ENCODE measurements at regions not wholly inside any gene's neighbourhood (a gene's known extent, or its start where the extent isn't known, plus 50 kb on each side); places are given as distances from the start of the nearest gene placed in this dataset.

DNA sequence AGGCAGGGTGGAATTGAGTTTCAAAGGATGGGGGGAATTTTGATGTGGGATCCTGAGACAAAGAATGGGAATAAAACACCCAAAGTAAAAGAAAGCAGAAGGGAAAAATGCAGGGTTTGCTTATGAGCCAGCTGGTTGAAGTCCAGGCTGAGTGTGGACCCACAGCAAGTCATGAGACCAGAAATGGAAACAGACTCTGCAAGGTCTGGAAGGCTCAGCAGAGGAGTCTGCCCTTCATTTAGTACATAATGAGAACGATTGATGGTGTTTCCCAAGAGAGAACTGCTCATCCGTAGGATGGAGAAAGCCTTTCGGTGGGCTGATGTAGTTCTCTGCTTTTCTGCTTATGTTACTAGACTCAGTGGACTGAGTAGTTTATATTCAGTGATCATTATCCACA is 259.1 kb downstream of the C4orf33 start:
- WGBS, 2 donors: 82 to 83% methylated on average over 3 of the region's 3 CpGs
- TF ChIP-seq, protein P1, sequence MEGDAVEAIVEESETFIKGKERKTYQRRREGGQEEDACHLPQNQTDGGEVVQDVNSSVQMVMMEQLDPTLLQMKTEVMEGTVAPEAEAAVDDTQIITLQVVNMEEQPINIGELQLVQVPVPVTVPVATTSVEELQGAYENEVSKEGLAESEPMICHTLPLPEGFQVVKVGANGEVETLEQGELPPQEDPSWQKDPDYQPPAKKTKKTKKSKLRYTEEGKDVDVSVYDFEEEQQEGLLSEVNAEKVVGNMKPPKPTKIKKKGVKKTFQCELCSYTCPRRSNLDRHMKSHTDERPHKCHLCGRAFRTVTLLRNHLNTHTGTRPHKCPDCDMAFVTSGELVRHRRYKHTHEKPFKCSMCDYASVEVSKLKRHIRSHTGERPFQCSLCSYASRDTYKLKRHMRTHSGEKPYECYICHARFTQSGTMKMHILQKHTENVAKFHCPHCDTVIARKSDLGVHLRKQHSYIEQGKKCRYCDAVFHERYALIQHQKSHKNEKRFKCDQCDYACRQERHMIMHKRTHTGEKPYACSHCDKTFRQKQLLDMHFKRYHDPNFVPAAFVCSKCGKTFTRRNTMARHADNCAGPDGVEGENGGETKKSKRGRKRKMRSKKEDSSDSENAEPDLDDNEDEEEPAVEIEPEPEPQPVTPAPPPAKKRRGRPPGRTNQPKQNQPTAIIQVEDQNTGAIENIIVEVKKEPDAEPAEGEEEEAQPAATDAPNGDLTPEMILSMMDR (IDR thresholded peaks at IDR 0.05; ENCODE audit: control extremely low read depth, extremely low read depth): no peak
- Histone ChIP-seq H3K4me3 (no peak overlapping the region), H3K4me1 (ENCODE audit: control insufficient read depth in 5 of 5, insufficient read depth in 5 of 5, low read length in 5 of 5) (peaks cover 0 to 29% (median 17%) of the 10 kb centered on the region in 5 donors), H3K9me3 (ENCODE audit: control insufficient read depth in 4 of 4, insufficient read depth in 3 of 4, low read length in 3 of 4) (no peaks in the 10 kb centered on the region), H3K9ac (ENCODE audit: insufficient read depth in 1 of 2, low read length in 2 of 2) (no peak overlapping the region), H3K27me3 (ENCODE audit: control insufficient read depth in 3 of 3, insufficient read depth in 3 of 3, low read length in 2 of 3) (peaks cover 0 to 3% (median 0%) of the 10 kb centered on the region in 3 donors), H3K27ac (ENCODE audit: low read depth in 1 of 2, low read length in 1 of 2) (no peak overlapping the region), H3K36me3 (ENCODE audit: control insufficient read depth in 4 of 4, insufficient read depth in 4 of 4, low read length in 4 of 4) (no peaks in the 10 kb centered on the region)
- ATAC-seq (ENCODE audit: insufficient read depth, low FRiP score) (no peak), DNase-seq (no peak)

DNA sequence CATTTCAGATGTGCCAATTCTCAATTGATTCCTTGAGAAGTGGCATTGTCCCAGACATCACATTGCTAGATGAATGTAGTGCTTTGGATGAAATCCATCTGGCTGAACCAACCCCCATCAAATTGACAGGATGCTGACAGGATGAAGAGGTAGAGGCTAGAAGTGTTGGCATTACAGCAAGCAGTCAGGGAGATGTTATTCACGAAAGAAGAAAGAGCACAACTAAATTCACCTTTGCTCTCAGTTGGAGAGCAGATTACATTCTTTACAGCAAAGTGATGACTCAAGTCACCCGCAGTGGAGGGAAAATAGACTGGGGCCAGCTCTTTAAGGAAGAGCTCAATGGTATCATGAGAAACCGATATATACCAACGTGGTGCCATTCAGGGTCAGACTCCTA is 259.6 kb downstream of the C4orf33 start:
- Histone ChIP-seq H3K9ac (ENCODE audit: insufficient read depth in 1 of 2, low read length in 2 of 2) (no peak overlapping the region), H3K27ac (ENCODE audit: low read depth in 1 of 2, low read length in 1 of 2) (no peak overlapping the region), H3K4me3 (no peak overlapping the region), H3K36me3 (ENCODE audit: control insufficient read depth in 4 of 4, insufficient read depth in 4 of 4, low read length in 4 of 4) (no peaks in the 10 kb centered on the region), H3K9me3 (ENCODE audit: control insufficient read depth in 4 of 4, insufficient read depth in 3 of 4, low read length in 3 of 4) (no peaks in the 10 kb centered on the region), H3K27me3 (ENCODE audit: control insufficient read depth in 3 of 3, insufficient read depth in 3 of 3, low read length in 2 of 3) (peaks cover 0 to 3% (median 0%) of the 10 kb centered on the region in 3 donors), H3K4me1 (ENCODE audit: control insufficient read depth in 5 of 5, insufficient read depth in 5 of 5, low read length in 5 of 5) (peaks cover 0 to 25% (median 17%) of the 10 kb centered on the region in 5 donors)
- DNase-seq (no peak), ATAC-seq (ENCODE audit: insufficient read depth, low FRiP score) (no peak)
- TF ChIP-seq, protein P1 (IDR thresholded peaks at IDR 0.05; ENCODE audit: control extremely low read depth, extremely low read depth): no peak
- 82 to 88% methylated on average over 4 of the region's 4 CpGs for WGBS, 2 donors

DNA sequence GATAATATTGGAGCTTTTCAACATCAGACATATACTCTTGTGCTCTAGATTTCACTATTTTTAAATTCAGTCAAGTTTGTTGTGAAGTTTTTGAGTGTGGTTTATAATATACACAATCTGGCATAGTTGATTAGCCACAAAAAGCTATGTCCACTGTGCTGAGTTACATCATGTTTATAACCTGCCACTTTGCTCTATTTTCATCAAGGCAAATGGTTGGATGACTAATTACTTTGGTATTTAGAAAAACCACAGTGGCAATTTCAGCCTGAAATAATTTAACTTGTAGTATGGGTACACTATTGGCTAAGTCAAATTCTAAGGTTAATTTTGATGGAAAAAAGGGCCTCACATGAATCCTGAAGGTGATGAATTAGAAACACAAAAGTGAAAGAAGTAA is 262.6 kb downstream of the C4orf33 start:
- Histone ChIP-seq H3K27me3 (ENCODE audit: control insufficient read depth in 3 of 3, insufficient read depth in 3 of 3, low read length in 2 of 3) (no peaks in the 10 kb centered on the region), H3K9me3 (ENCODE audit: control insufficient read depth in 4 of 4, insufficient read depth in 3 of 4, low read length in 3 of 4) (no peaks in the 10 kb centered on the region), H3K36me3 (ENCODE audit: control insufficient read depth in 4 of 4, insufficient read depth in 4 of 4, low read length in 4 of 4) (no peaks in the 10 kb centered on the region), H3K4me1 (ENCODE audit: control insufficient read depth in 5 of 5, insufficient read depth in 5 of 5, low read length in 5 of 5) (peaks cover 0 to 11% (median 4%) of the 10 kb centered on the region in 5 donors), H3K27ac (ENCODE audit: low read depth in 1 of 2, low read length in 1 of 2) (no peak overlapping the region), H3K9ac (ENCODE audit: insufficient read depth in 1 of 2, low read length in 2 of 2) (no peak overlapping the region), H3K4me3 (no peak overlapping the region)
- no peak for DNase-seq
- TF ChIP-seq, protein P1 (IDR thresholded peaks at IDR 0.05; ENCODE audit: control extremely low read depth, extremely low read depth): no peak
- no peak for ATAC-seq (ENCODE audit: insufficient read depth, low FRiP score)

- ATAC-seq (ENCODE audit: insufficient read depth, low FRiP score) (no peak), DNase-seq (peak; percentile 29 to 79 (median 67))
- H3K4me3 ChIP-seq: no peak overlapping the region
- H3K9ac ChIP-seq (ENCODE audit: insufficient read depth in 1 of 2, low read length in 2 of 2): no peak overlapping the region
- no peaks in the 10 kb centered on the region for H3K9me3 ChIP-seq (ENCODE audit: control insufficient read depth in 4 of 4, insufficient read depth in 3 of 4, low read length in 3 of 4)
- no peak overlapping the region for H3K27ac ChIP-seq (ENCODE audit: low read depth in 1 of 2, low read length in 1 of 2)
- H3K4me1 ChIP-seq (ENCODE audit: control insufficient read depth in 5 of 5, insufficient read depth in 5 of 5, low read length in 5 of 5): peaks cover 0 to 11% (median 4%) of the 10 kb centered on the region in 5 donors
- TF ChIP-seq, protein P1 (IDR thresholded peaks at IDR 0.05; ENCODE audit: control extremely low read depth, extremely low read depth): no peak
- H3K36me3 ChIP-seq (ENCODE audit: control insufficient read depth in 4 of 4, insufficient read depth in 4 of 4, low read length in 4 of 4): no peaks in the 10 kb centered on the region
- no peaks in the 10 kb centered on the region for H3K27me3 ChIP-seq (ENCODE audit: control insufficient read depth in 3 of 3, insufficient read depth in 3 of 3, low read length in 2 of 3)
Measured at GRCh38 chr4:129359461-129359860, 263.5 kb downstream of the C4orf33 start.

Measured in lung (tissue), 11 donors.